SK-N-SH treated with all-trans-retinoic acid at 6 μM for 48 hours (cell line): ENCODE measurements at regions not wholly inside any gene's neighbourhood (a gene's known extent, or its start where the extent isn't known, plus 50 kb on each side); places are given as distances from the start of the nearest gene placed in this dataset.

Source experiments
- ATAC-seq: fragments of 200-7000 bp; cut with Tn5 transposase; 3 replicates; pipeline ENCODE4 v1.9.1; 2020; ENCODE audit warnings: mild to moderate bottlenecking, moderate library complexity
- ARNTL ChIP-seq: fragments of 450-650 bp; formaldehyde crosslinking; IDR thresholded peaks from 2 replicates; pipeline ENCODE4 v1.5.0; 2020; ENCODE audit warnings: low read depth, mild to moderate bottlenecking, moderate library complexity, borderline replicate concordance
- BACH2 ChIP-seq: fragments of 250-450 bp; sonication (Bioruptor Pico); IDR thresholded peaks from 2 replicates; pipeline ENCODE4 v1.9.0; 2021; ENCODE audit warnings: mild to moderate bottlenecking, borderline replicate concordance
- CSDC2 ChIP-seq: fragments of 250-450 bp; sonication (Bioruptor Pico); IDR thresholded peaks from 2 replicates; pipeline ENCODE4 v1.5.0; 2020; ENCODE audit warnings: mild to moderate bottlenecking, moderate library complexity
- ISL1 ChIP-seq: fragments of 250-450 bp; sonication (Bioruptor Pico); IDR thresholded peaks from 2 replicates; pipeline ENCODE4 v2.1.2; 2022; ENCODE audit warnings: mild to moderate bottlenecking, moderate library complexity
- OSR1 ChIP-seq: fragments of 250-450 bp; sonication (Bioruptor Pico); IDR thresholded peaks from 2 replicates; pipeline ENCODE4 v1.8.0; 2022; ENCODE audit warnings: moderate library complexity, mild to moderate bottlenecking, inconsistent platforms
- RARB ChIP-seq: fragments of 250-450 bp; sonication (Bioruptor Pico); IDR thresholded peaks from 2 replicates; pipeline ENCODE4 v1.8.0; 2021; ENCODE audit warnings: mild to moderate bottlenecking, moderate library complexity
- SNAI2 ChIP-seq: fragments of 250-450 bp; sonication (Bioruptor Pico); IDR thresholded peaks from 2 replicates; pipeline ENCODE4 v1.5.0; 2020; ENCODE audit warnings: mild to moderate bottlenecking, moderate library complexity
- TOX ChIP-seq: fragments of 250-450 bp; sonication (Bioruptor Pico); IDR thresholded peaks from 2 replicates; pipeline ENCODE4 v1.8.0; 2021; ENCODE audit warnings: mild to moderate bottlenecking, moderate library complexity, borderline replicate concordance
- ZC3H10 ChIP-seq: fragments of 250-450 bp; sonication (Bioruptor Pico); IDR thresholded peaks from 2 replicates; pipeline ENCODE4 v1.5.1; 2021; ENCODE audit warnings: mild to moderate bottlenecking, moderate library complexity
- ZFP3 ChIP-seq: fragments of 250-450 bp; sonication (Bioruptor Pico); IDR thresholded peaks from 2 replicates; pipeline ENCODE4 v1.5.0; 2020; ENCODE audit warnings: mild to moderate bottlenecking, moderate library complexity
- ZFP30 ChIP-seq: fragments of 450-650 bp; formaldehyde crosslinking; IDR thresholded peaks from 2 replicates; pipeline ENCODE4 v1.5.0; 2022; ENCODE audit warnings: mild to moderate bottlenecking, moderate library complexity
- ZNF565 ChIP-seq: fragments of 450-650 bp; formaldehyde crosslinking; conservative IDR thresholded peaks from 2 replicates; pipeline ENCODE4 v1.5.0; 2020; ENCODE audit warnings: low read depth, mild to moderate bottlenecking, moderate library complexity
- ZNF70 ChIP-seq: fragments of 450-650 bp; formaldehyde crosslinking; IDR thresholded peaks from 2 replicates; pipeline ENCODE4 v1.5.0; 2020; ENCODE audit warnings: mild to moderate bottlenecking, moderate library complexity
- ZNF8 ChIP-seq: fragments of 450-650 bp; formaldehyde crosslinking; IDR thresholded peaks from 2 replicates; pipeline ENCODE4 v1.5.0; 2020; ENCODE audit warnings: mild to moderate bottlenecking, moderate library complexity
- TF ChIP-seq, protein P1 (sequence below): fragments of 250-450 bp; sonication (Bioruptor Pico); IDR thresholded peaks from 2 replicates; pipeline ENCODE4 v1.8.0; 2020; ENCODE audit warnings: mild to moderate bottlenecking, moderate library complexity, borderline replicate concordance
- TF ChIP-seq, protein P2 (sequence below): fragments of 250-450 bp; sonication (Bioruptor Pico); IDR thresholded peaks from 2 replicates; pipeline ENCODE4 v1.5.0; 2020; ENCODE audit warnings: mild to moderate bottlenecking, moderate library complexity
- TF ChIP-seq, protein P3 (sequence below): fragments of 250-450 bp; sonication (Bioruptor Pico); IDR thresholded peaks from 2 replicates; pipeline ENCODE4 v1.5.1; 2021; ENCODE audit warnings: mild to moderate bottlenecking, moderate library complexity
- TF ChIP-seq, protein P4 (sequence below): fragments of 250-450 bp; sonication (Bioruptor Pico); IDR thresholded peaks from 2 replicates; pipeline ENCODE4 v1.5.1; 2020; ENCODE audit warnings: low read depth, mild to moderate bottlenecking, moderate library complexity

DNA sequence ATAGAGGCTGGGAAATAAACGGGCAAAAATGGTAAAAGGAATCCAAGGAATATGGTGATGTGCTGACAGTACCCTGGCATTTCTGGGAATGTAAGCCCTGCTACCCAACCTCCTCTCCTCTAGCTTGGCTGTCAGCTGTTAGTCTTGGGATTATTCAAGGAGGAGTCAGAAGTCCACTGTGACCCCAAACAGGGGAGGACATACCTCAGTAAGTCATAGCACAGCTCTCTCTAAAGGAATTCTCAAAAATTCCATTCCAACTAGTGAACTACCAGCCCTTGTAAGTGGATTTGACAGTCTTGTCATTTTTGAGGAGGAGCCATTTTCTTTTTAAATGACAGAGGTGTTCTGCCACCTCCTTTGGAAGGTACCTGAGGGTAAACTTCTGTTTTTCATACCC lies 207.5 kb downstream of the PDCD6IP start:
- peak; percentile 48; the same call in 2 of the 3 replicates for ATAC-seq
- TF ChIP-seq RARB (CRISPR knock-in tag), result no peak
- TF ChIP-seq ZFP30, result no peak
- TF ChIP-seq ZNF70, result no peak
- TF ChIP-seq TOX (CRISPR knock-in tag), result no peak
- TF ChIP-seq, protein P1, sequence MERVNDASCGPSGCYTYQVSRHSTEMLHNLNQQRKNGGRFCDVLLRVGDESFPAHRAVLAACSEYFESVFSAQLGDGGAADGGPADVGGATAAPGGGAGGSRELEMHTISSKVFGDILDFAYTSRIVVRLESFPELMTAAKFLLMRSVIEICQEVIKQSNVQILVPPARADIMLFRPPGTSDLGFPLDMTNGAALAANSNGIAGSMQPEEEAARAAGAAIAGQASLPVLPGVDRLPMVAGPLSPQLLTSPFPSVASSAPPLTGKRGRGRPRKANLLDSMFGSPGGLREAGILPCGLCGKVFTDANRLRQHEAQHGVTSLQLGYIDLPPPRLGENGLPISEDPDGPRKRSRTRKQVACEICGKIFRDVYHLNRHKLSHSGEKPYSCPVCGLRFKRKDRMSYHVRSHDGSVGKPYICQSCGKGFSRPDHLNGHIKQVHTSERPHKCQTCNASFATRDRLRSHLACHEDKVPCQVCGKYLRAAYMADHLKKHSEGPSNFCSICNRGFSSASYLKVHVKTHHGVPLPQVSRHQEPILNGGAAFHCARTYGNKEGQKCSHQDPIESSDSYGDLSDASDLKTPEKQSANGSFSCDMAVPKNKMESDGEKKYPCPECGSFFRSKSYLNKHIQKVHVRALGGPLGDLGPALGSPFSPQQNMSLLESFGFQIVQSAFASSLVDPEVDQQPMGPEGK (CRISPR knock-in tag), result no peak
- TF ChIP-seq, protein P2, sequence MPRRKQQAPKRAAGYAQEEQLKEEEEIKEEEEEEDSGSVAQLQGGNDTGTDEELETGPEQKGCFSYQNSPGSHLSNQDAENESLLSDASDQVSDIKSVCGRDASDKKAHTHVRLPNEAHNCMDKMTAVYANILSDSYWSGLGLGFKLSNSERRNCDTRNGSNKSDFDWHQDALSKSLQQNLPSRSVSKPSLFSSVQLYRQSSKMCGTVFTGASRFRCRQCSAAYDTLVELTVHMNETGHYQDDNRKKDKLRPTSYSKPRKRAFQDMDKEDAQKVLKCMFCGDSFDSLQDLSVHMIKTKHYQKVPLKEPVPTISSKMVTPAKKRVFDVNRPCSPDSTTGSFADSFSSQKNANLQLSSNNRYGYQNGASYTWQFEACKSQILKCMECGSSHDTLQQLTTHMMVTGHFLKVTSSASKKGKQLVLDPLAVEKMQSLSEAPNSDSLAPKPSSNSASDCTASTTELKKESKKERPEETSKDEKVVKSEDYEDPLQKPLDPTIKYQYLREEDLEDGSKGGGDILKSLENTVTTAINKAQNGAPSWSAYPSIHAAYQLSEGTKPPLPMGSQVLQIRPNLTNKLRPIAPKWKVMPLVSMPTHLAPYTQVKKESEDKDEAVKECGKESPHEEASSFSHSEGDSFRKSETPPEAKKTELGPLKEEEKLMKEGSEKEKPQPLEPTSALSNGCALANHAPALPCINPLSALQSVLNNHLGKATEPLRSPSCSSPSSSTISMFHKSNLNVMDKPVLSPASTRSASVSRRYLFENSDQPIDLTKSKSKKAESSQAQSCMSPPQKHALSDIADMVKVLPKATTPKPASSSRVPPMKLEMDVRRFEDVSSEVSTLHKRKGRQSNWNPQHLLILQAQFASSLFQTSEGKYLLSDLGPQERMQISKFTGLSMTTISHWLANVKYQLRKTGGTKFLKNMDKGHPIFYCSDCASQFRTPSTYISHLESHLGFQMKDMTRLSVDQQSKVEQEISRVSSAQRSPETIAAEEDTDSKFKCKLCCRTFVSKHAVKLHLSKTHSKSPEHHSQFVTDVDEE, result no peak
- TF ChIP-seq, protein P3, sequence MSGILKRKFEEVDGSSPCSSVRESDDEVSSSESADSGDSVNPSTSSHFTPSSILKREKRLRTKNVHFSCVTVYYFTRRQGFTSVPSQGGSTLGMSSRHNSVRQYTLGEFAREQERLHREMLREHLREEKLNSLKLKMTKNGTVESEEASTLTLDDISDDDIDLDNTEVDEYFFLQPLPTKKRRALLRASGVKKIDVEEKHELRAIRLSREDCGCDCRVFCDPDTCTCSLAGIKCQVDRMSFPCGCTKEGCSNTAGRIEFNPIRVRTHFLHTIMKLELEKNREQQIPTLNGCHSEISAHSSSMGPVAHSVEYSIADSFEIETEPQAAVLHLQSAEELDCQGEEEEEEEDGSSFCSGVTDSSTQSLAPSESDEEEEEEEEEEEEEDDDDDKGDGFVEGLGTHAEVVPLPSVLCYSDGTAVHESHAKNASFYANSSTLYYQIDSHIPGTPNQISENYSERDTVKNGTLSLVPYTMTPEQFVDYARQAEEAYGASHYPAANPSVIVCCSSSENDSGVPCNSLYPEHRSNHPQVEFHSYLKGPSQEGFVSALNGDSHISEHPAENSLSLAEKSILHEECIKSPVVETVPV (CRISPR knock-in tag), result no peak
- no peak for TF ChIP-seq CSDC2 (CRISPR knock-in tag)
- TF ChIP-seq, all 23 proteins: peak for 0

DNA sequence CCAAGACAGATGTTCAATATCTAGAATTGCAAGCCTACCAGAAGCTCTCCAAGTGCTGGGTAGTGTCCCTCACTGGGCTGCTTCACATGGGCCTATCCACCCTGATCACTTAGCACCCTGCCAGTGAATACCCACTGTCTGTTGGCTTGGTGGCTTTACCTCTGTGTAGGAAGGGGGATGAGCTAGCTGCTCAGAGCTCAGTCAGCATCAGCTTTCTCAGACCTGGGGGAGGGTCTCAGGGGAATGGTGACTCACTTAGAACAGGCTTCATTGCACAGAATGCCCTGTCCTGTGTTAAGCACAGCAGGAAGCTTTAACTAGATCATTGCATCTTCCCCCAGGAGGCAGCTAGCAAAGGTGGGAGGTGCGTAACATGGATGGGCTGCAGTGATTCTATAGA lies 209.8 kb downstream of the PDCD6IP start:
- no peak for ATAC-seq
- TF ChIP-seq ZFP3 (CRISPR knock-in tag), result no peak
- TF ChIP-seq, protein P1 (CRISPR knock-in tag), result no peak
- TF ChIP-seq, protein P4, sequence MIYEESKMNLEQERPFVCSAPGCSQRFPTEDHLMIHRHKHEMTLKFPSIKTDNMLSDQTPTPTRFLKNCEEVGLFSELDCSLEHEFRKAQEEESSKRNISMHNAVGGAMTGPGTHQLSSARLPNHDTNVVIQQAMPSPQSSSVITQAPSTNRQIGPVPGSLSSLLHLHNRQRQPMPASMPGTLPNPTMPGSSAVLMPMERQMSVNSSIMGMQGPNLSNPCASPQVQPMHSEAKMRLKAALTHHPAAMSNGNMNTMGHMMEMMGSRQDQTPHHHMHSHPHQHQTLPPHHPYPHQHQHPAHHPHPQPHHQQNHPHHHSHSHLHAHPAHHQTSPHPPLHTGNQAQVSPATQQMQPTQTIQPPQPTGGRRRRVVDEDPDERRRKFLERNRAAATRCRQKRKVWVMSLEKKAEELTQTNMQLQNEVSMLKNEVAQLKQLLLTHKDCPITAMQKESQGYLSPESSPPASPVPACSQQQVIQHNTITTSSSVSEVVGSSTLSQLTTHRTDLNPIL (CRISPR knock-in tag), result no peak
- TF ChIP-seq ISL1 (CRISPR knock-in tag), result no peak
- TF ChIP-seq, protein P3 (CRISPR knock-in tag), result no peak
- no peak for TF ChIP-seq BACH2
- no peak for TF ChIP-seq ZNF565 (CRISPR knock-in tag)
- no peak for TF ChIP-seq ZNF70
- no peak for TF ChIP-seq ZC3H10 (CRISPR knock-in tag)
- no peak for TF ChIP-seq ARNTL (CRISPR knock-in tag)
- TF ChIP-seq ZNF8 (CRISPR knock-in tag), result no peak
- TF ChIP-seq, protein P2, result no peak
- no peak for TF ChIP-seq SNAI2 (CRISPR knock-in tag)
- TF ChIP-seq RARB (CRISPR knock-in tag), result no peak
- no peak for TF ChIP-seq OSR1 (CRISPR knock-in tag)
- no peak for TF ChIP-seq ZFP30
- TF ChIP-seq CSDC2 (CRISPR knock-in tag), result no peak
- no peak for TF ChIP-seq TOX (CRISPR knock-in tag)
